H9 (cell line): ENCODE measurements at regions not wholly inside any gene's neighbourhood (a gene's known extent, or its start where the extent isn't known, plus 50 kb on each side); places are given as distances from the start of the nearest gene placed in this dataset.

Source experiments
- DNase-seq: peaks from one replicate; pipeline ENCODE4 v3.0.0-alpha.2; 2017
- H2AFZ ChIP-seq: one replicate; pipeline ENCODE4 v1.6.1; 2013; ENCODE audit warnings: mild to moderate bottlenecking, low read length, control low read depth, moderate library complexity
- H2AK5ac ChIP-seq: 2 replicates; pipeline ENCODE4 v1.6.1; 2013; ENCODE audit warnings: low read length, control low read depth, mixed read lengths; ENCODE audit not compliant: insufficient read length
- H2BK120ac ChIP-seq: one replicate; pipeline ENCODE4 v1.6.1; 2013; ENCODE audit warnings: low read depth, mild to moderate bottlenecking, low read length, control low read depth, inconsistent platforms; ENCODE audit not compliant: poor library complexity, severe bottlenecking
- H2BK12ac ChIP-seq: 2 replicates; pipeline ENCODE4 v1.6.1; 2013; ENCODE audit warnings: low read length, control low read depth, mixed read lengths, low read depth; ENCODE audit not compliant: insufficient read length
- H2BK15ac ChIP-seq: 2 replicates; pipeline ENCODE4 v1.6.1; 2013; ENCODE audit warnings: low read depth, low read length, control low read depth
- H2BK20ac ChIP-seq: one replicate; pipeline ENCODE4 v1.6.1; 2013; ENCODE audit warnings: low read depth, mild to moderate bottlenecking, low read length, control low read depth, inconsistent platforms; ENCODE audit not compliant: poor library complexity, severe bottlenecking
- H2BK5ac ChIP-seq: 2 replicates; pipeline ENCODE4 v1.6.1; 2013; ENCODE audit warnings: low read length, control low read depth, mixed read lengths; ENCODE audit not compliant: insufficient read length
- H3K14ac ChIP-seq: 2 replicates; pipeline ENCODE4 v1.6.1; 2013; ENCODE audit warnings: low read length, control low read depth; ENCODE audit not compliant: insufficient read depth
- H3K18ac ChIP-seq: 2 replicates; pipeline ENCODE4 v1.6.1; 2013; ENCODE audit warnings: low read depth, mild to moderate bottlenecking, mixed read lengths, low read length, control low read depth; ENCODE audit not compliant: insufficient read length
- H3K23ac ChIP-seq: 2 replicates; pipeline ENCODE4 v1.6.1; 2013; ENCODE audit warnings: low read length, control low read depth, mixed read lengths, low read depth; ENCODE audit not compliant: insufficient read length
- H3K23me2 ChIP-seq: 2 replicates; pipeline ENCODE4 v1.6.1; 2013; ENCODE audit warnings: low read depth, mild to moderate bottlenecking, mixed read lengths, low read length, control low read depth; ENCODE audit not compliant: insufficient read length, poor library complexity, severe bottlenecking
- H3K27ac ChIP-seq: 2 replicates; pipeline ENCODE4 v1.5.1; 2013; ENCODE audit warnings: low read length, control low read depth, mixed read lengths, low read depth; ENCODE audit not compliant: insufficient read length
- H3K27me3 ChIP-seq: 2 replicates; pipeline ENCODE4 v1.6.1; 2013; ENCODE audit warnings: low read length, control low read depth, inconsistent platforms; ENCODE audit not compliant: insufficient read depth
- H3K4ac ChIP-seq: 2 replicates; pipeline ENCODE4 v1.6.1; 2013; ENCODE audit warnings: low read depth, mild to moderate bottlenecking, control low read depth, inconsistent platforms, low read length, moderate library complexity
- H3K4me1 ChIP-seq: 2 replicates; pipeline ENCODE4 v1.6.1; 2013; ENCODE audit warnings: low read length, control low read depth, inconsistent platforms; ENCODE audit not compliant: insufficient read depth
- H3K4me2 ChIP-seq: 2 replicates; pipeline ENCODE4 v1.6.1; 2013; ENCODE audit warnings: low read length, control low read depth, mixed read lengths; ENCODE audit not compliant: insufficient read length, insufficient read depth
- H3K56ac ChIP-seq: 2 replicates; pipeline ENCODE4 v1.6.1; 2013; ENCODE audit warnings: low read depth, mild to moderate bottlenecking, mixed read lengths, low read length, control low read depth; ENCODE audit not compliant: insufficient read length
- H3K79me1 ChIP-seq: 2 replicates; pipeline ENCODE4 v1.6.1; 2013; ENCODE audit warnings: low read depth, mild to moderate bottlenecking, moderate library complexity, low read length, control low read depth, inconsistent platforms; ENCODE audit not compliant: insufficient read depth, poor library complexity, severe bottlenecking
- H3K79me2 ChIP-seq: 2 replicates; pipeline ENCODE4 v1.6.1; 2013; ENCODE audit warnings: low read length, control low read depth, inconsistent platforms; ENCODE audit not compliant: insufficient read depth
- H3K9ac ChIP-seq: 2 replicates; pipeline ENCODE4 v1.6.1; 2013; ENCODE audit warnings: low read length, control low read depth, mixed read lengths; ENCODE audit not compliant: insufficient read length; ENCODE audit errors: extremely low read depth
- H3K9me3 ChIP-seq: one replicate; pipeline ENCODE4 v1.6.1; 2013; ENCODE audit warnings: low read depth, low read length, inconsistent platforms; ENCODE audit not compliant: control insufficient read depth
- H3T11ph ChIP-seq: one replicate; pipeline ENCODE4 v1.6.1; 2013; ENCODE audit warnings: mild to moderate bottlenecking, low read length, control low read depth, inconsistent platforms
- H4K20me1 ChIP-seq: one replicate; pipeline ENCODE4 v1.6.1; 2013; ENCODE audit not compliant: control insufficient read depth, insufficient read length, insufficient read depth
- H4K5ac ChIP-seq: 2 replicates; pipeline ENCODE4 v1.6.1; 2013; ENCODE audit warnings: low read depth, mild to moderate bottlenecking, mixed read lengths, low read length, control low read depth; ENCODE audit not compliant: insufficient read length
- H4K8ac ChIP-seq: replicated peaks from 2 replicates; pipeline ENCODE4 v1.6.1; 2013; ENCODE audit warnings: low read length, control low read depth, mixed read lengths, low read depth; ENCODE audit not compliant: insufficient read length
- H4K91ac ChIP-seq: 2 replicates; pipeline ENCODE4 v1.6.1; 2013; ENCODE audit warnings: low read depth, mild to moderate bottlenecking, moderate library complexity, mixed read lengths, low read length, control low read depth; ENCODE audit not compliant: insufficient read length
- H3K27ac Mint-ChIP-seq, 3 experiments: 2 replicates in 2 of 3; 3 replicates in 1 of 3; pipeline ENCODE4 v1.8.0; 2020 to 2021; ENCODE audit warnings: mixed read lengths in 3 of 3, mild to moderate bottlenecking in 1 of 3, moderate library complexity in 1 of 3
- H3K27me3 Mint-ChIP-seq: 2 replicates; pipeline ENCODE4 v1.8.0; 2021; ENCODE audit warnings: low read depth, mild to moderate bottlenecking, moderate library complexity, mixed read lengths
- H3K36me3 Mint-ChIP-seq, 3 experiments: 2 replicates in 2 of 3; 3 replicates in 1 of 3; pipeline ENCODE4 v1.8.0; 2020 to 2021; ENCODE audit warnings: low read depth in 3 of 3, mixed read lengths in 3 of 3; ENCODE audit not compliant: insufficient read depth in 1 of 3
- H3K4me1 Mint-ChIP-seq, 2 experiments: 2 replicates each; pipeline ENCODE4 v1.8.0; 2020; ENCODE audit warnings: mixed read lengths in 2 of 2
- H3K4me3 Mint-ChIP-seq, 2 experiments: 2 replicates in 1 of 2; 3 replicates in 1 of 2; pipeline ENCODE4 v1.8.0; 2020 to 2021; ENCODE audit warnings: mild to moderate bottlenecking in 2 of 2, mixed read lengths in 2 of 2, moderate library complexity in 1 of 2
- H3K9me3 Mint-ChIP-seq, 2 experiments: 2 replicates in 1 of 2; 3 replicates in 1 of 2; pipeline ENCODE4 v1.8.0; 2020; ENCODE audit warnings: mild to moderate bottlenecking in 2 of 2, mixed read lengths in 2 of 2, moderate library complexity in 1 of 2
- WGBS: extraction: QIAGEN DNeasy Blood & Tissue Kit; methylation state at CpG from one replicate; pipeline ENCODE4 v1.1.7; 2013; ENCODE audit warnings: missing lambda C conversion rate, low lambda C conversion rate, mixed read lengths; ENCODE audit not compliant: insufficient read length; ENCODE audit errors: extremely low coverage; 5-methylcytosine and 5-hydroxymethylcytosine counted together
- TF ChIP-seq, protein P1 (sequence below): fragments of 200-600 bp; sonication (generic); conservative IDR thresholded peaks from 3 replicates; pipeline ENCODE4 v1.8.0; 2021; ENCODE audit warnings: antibody characterized with exemption, mild to moderate bottlenecking

DNA sequence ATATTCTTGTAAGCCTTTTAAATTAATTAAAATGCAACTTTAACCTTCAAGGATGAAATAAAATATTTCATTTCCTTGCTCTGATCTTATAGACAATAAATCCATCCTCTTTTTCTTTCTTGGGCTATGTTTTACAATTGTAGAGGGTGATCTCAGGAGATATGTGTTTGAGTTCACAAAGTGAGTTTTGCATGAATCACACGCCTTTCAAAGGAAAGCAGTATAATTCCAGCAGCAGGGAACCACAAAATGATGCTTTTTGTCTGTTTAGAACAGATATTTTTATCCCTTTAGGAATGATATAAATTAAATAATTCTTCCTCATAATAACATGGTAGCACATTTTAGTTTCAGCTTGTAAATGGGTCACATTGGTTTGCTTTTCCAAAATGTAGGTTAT lies 191.2 kb downstream of the SEMA6D start:
- no CpG with 5 or more reads among the region's 1 CpG for WGBS
- no peak overlapping the region for H2BK120ac ChIP-seq

More for the DNA sequence above, 191.2 kb downstream of the SEMA6D start:
- Mint-ChIP-seq H3K4me1 (no peaks in the 10 kb centered on the region), H3K27ac (no peak overlapping the region), H3K27me3 (peaks cover 2% of the 10 kb centered on the region; the same call in 1 of the 2 replicates), H3K4me3 (no peak overlapping the region), H3K36me3 (peaks cover 9 to 19% (median 10%) of the 10 kb centered on the region in 3 experiments), H3K9me3 (peaks cover 18 to 20% of the 10 kb centered on the region in 2 experiments)
- no peak overlapping the region for H3K9ac ChIP-seq
- no peak overlapping the region for H3K18ac ChIP-seq
- H3K23me2 ChIP-seq = no peaks in the 10 kb centered on the region
- no peak overlapping the region for H2AK5ac ChIP-seq
- DNase-seq = no peak
- no peak overlapping the region for H3K14ac ChIP-seq
- H3K9me3 ChIP-seq = peaks cover under 1% of the 10 kb centered on the region
- no peaks in the 10 kb centered on the region for H3K79me1 ChIP-seq
- no peaks in the 10 kb centered on the region for H3K4me1 ChIP-seq
- H3K27ac ChIP-seq = no peak overlapping the region
- no peak overlapping the region for H4K8ac ChIP-seq
- no peak overlapping the region for H3K56ac ChIP-seq
- H4K91ac ChIP-seq = no peak overlapping the region
- no peak overlapping the region for H2BK20ac ChIP-seq
- H3K79me2 ChIP-seq = no peaks in the 10 kb centered on the region
- no peak overlapping the region for H3T11ph ChIP-seq
- H3K27me3 ChIP-seq = no peaks in the 10 kb centered on the region
- no peak overlapping the region for H3K4me2 ChIP-seq
- no peak overlapping the region for H2BK15ac ChIP-seq
- no peak overlapping the region for H2BK5ac ChIP-seq
- H4K20me1 ChIP-seq = no peaks in the 10 kb centered on the region
- H3K23ac ChIP-seq = no peak overlapping the region
- H2AFZ ChIP-seq = no peak overlapping the region
- H3K4ac ChIP-seq = no peak overlapping the region
- no peak overlapping the region for H4K5ac ChIP-seq
- H2BK12ac ChIP-seq = no peak overlapping the region
- TF ChIP-seq, protein P1, sequence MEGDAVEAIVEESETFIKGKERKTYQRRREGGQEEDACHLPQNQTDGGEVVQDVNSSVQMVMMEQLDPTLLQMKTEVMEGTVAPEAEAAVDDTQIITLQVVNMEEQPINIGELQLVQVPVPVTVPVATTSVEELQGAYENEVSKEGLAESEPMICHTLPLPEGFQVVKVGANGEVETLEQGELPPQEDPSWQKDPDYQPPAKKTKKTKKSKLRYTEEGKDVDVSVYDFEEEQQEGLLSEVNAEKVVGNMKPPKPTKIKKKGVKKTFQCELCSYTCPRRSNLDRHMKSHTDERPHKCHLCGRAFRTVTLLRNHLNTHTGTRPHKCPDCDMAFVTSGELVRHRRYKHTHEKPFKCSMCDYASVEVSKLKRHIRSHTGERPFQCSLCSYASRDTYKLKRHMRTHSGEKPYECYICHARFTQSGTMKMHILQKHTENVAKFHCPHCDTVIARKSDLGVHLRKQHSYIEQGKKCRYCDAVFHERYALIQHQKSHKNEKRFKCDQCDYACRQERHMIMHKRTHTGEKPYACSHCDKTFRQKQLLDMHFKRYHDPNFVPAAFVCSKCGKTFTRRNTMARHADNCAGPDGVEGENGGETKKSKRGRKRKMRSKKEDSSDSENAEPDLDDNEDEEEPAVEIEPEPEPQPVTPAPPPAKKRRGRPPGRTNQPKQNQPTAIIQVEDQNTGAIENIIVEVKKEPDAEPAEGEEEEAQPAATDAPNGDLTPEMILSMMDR = no peak
